ENCODE measurements at regions not wholly inside any gene's neighbourhood (a gene's known extent, or its start where the extent isn't known, plus 50 kb on each side); places are given as distances from the start of the nearest gene placed in this dataset.

DNA sequence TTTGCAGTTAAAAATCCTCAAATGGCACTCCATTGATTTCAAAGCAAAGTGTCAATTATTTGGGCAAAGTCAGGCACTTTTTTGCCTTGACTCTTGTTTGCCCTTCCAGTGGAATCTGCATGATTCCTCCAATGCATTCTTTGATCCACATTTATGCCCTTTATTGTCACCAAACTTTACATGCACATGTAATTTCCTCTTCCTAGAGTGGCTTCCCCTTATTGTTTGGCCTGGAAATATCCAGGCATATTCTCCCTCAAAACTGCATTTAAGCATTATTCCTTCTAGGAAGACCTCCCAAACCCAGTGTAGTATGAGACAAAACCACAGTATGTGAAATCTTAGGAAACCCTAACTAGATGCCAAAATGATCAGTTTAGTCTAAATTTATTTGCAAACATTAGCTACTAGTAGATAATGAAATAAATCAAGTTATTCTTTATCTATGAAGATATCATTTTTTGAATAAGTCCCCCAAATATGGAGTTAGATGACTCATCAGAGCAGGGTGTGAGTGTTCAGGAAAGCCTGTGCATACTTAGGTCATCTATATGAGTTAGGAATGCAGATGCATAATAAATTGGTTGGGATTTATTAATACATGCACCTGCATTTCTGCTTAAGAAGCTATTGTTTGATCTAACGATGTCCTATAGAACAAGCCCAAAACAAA is 433.3 kb upstream of the TCF4 start:
- no peak overlapping the region for H3K9ac ChIP-seq (ENCODE audit: extremely low read depth, insufficient read length, low read length)
- H3K23me2 ChIP-seq (ENCODE audit: insufficient read length, low read depth, low read length, poor library complexity, severe bottlenecking), result no peaks in the 10 kb centered on the region
- no CpG with 5 or more reads among the region's 1 CpG for WGBS (ENCODE audit: extremely low coverage, insufficient read length, low lambda C conversion rate)
- no peak overlapping the region for H2AK5ac ChIP-seq (ENCODE audit: insufficient read length, low read length)
- no peak overlapping the region for H3K18ac ChIP-seq (ENCODE audit: insufficient read length, low read depth, low read length)
- DNase-seq, result no peak
- no peaks in the 10 kb centered on the region for H3K79me2 ChIP-seq (ENCODE audit: insufficient read depth, low read length)
- Mint-ChIP-seq H3K27ac (no peak overlapping the region), H3K9me3 (no peaks in the 10 kb centered on the region), H3K4me1 (no peaks in the 10 kb centered on the region), H3K36me3 (ENCODE audit: insufficient read depth in 1 of 3, low read depth in 3 of 3) (no peaks in the 10 kb centered on the region; a peak in 1 of 7 replicates), H3K27me3 (ENCODE audit: low read depth) (no peaks in the 10 kb centered on the region), H3K4me3 (no peak overlapping the region)
- H2AFZ ChIP-seq (ENCODE audit: low read length), result no peak overlapping the region
- no peaks in the 10 kb centered on the region for H3K4me1 ChIP-seq (ENCODE audit: insufficient read depth, low read length)
- H2BK12ac ChIP-seq (ENCODE audit: insufficient read length, low read depth, low read length), result no peak overlapping the region
- no peak overlapping the region for H3K23ac ChIP-seq (ENCODE audit: insufficient read length, low read depth, low read length)
- H2BK120ac ChIP-seq (ENCODE audit: low read depth, low read length, poor library complexity, severe bottlenecking), result no peak overlapping the region
- no peak overlapping the region for H3K14ac ChIP-seq (ENCODE audit: insufficient read depth, low read length)
- H4K5ac ChIP-seq (ENCODE audit: insufficient read length, low read depth, low read length), result no peak overlapping the region
- no peak overlapping the region for H3T11ph ChIP-seq (ENCODE audit: low read length)
- no peak overlapping the region for H3K4me2 ChIP-seq (ENCODE audit: insufficient read depth, insufficient read length, low read length)
- H4K8ac ChIP-seq (replicated peaks; ENCODE audit: insufficient read length, low read depth, low read length), result no peak overlapping the region
- H3K27ac ChIP-seq (ENCODE audit: insufficient read length, low read depth, low read length), result no peak overlapping the region
- no peaks in the 10 kb centered on the region for H3K9me3 ChIP-seq (ENCODE audit: control insufficient read depth, low read depth, low read length)
- no peaks in the 10 kb centered on the region for H3K79me1 ChIP-seq (ENCODE audit: insufficient read depth, low read depth, low read length, poor library complexity, severe bottlenecking)
- no peaks in the 10 kb centered on the region for H4K20me1 ChIP-seq (ENCODE audit: control insufficient read depth, insufficient read depth, insufficient read length)
- H2BK15ac ChIP-seq (ENCODE audit: low read depth, low read length), result no peak overlapping the region
- no peak overlapping the region for H2BK5ac ChIP-seq (ENCODE audit: insufficient read length, low read length)
- no peak overlapping the region for H2BK20ac ChIP-seq (ENCODE audit: low read depth, low read length, poor library complexity, severe bottlenecking)
- H3K4ac ChIP-seq (ENCODE audit: low read depth, low read length), result no peak overlapping the region
- no peaks in the 10 kb centered on the region for H3K27me3 ChIP-seq (ENCODE audit: insufficient read depth, low read length)
- H4K91ac ChIP-seq (ENCODE audit: insufficient read length, low read depth, low read length), result no peak overlapping the region
- TF ChIP-seq, protein P1, sequence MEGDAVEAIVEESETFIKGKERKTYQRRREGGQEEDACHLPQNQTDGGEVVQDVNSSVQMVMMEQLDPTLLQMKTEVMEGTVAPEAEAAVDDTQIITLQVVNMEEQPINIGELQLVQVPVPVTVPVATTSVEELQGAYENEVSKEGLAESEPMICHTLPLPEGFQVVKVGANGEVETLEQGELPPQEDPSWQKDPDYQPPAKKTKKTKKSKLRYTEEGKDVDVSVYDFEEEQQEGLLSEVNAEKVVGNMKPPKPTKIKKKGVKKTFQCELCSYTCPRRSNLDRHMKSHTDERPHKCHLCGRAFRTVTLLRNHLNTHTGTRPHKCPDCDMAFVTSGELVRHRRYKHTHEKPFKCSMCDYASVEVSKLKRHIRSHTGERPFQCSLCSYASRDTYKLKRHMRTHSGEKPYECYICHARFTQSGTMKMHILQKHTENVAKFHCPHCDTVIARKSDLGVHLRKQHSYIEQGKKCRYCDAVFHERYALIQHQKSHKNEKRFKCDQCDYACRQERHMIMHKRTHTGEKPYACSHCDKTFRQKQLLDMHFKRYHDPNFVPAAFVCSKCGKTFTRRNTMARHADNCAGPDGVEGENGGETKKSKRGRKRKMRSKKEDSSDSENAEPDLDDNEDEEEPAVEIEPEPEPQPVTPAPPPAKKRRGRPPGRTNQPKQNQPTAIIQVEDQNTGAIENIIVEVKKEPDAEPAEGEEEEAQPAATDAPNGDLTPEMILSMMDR (conservative IDR thresholded peaks at IDR 0.05), result no peak
- no peak overlapping the region for H3K56ac ChIP-seq (ENCODE audit: insufficient read length, low read depth, low read length)
